GM18505 (cell line): ENCODE measurements at regions not wholly inside any gene's neighbourhood (a gene's known extent, or its start where the extent isn't known, plus 50 kb on each side); places are given as distances from the start of the nearest gene placed in this dataset.

Source experiments
- ATAC-seq: cut with Tn5 transposase; IDR thresholded peaks from one replicate; pipeline ENCODE4 v1.9.1; 2021; ENCODE audit not compliant: unreplicated experiment
- POLR2A ChIP-seq: IDR thresholded peaks from 4 replicates; pipeline ENCODE4 v1.6.1; 2011; ENCODE audit warnings: borderline replicate concordance; ENCODE audit not compliant: insufficient read depth, insufficient read length; ENCODE audit errors: extremely low read depth

GRCh38 chr14:29462772-29463171 lies 464.9 kb downstream of the PRKD1 start:
- ATAC-seq: no peak
- TF ChIP-seq POLR2A: no peak

- TF ChIP-seq POLR2A: no peak
- no peak for ATAC-seq
Observed at GRCh38 chr14:29463727-29464395, 463.8 kb downstream of the PRKD1 start.

- ATAC-seq: no peak
- no peak for TF ChIP-seq POLR2A
Observed at GRCh38 chr14:29465095-29465494, 462.6 kb downstream of the PRKD1 start.

- no peak for ATAC-seq
- no peak for TF ChIP-seq POLR2A
Observed at GRCh38 chr14:29475641-29476040, 452.0 kb downstream of the PRKD1 start.

GRCh38 chr14:29486132-29486531 lies 441.5 kb downstream of the PRKD1 start:
- ATAC-seq: no peak
- no peak for TF ChIP-seq POLR2A

- no peak for ATAC-seq
Observed at GRCh38 chr14:29489911-29490425, 437.7 kb downstream of the PRKD1 start.

GRCh38 chr14:29493849-29494248 lies 433.8 kb downstream of the PRKD1 start:
- no peak for ATAC-seq
- TF ChIP-seq POLR2A: no peak

More at GRCh38 chr14:29489911-29490425, 437.7 kb downstream of the PRKD1 start:
- no peak for TF ChIP-seq POLR2A

GRCh38 chr14:29494312-29494711 lies 433.3 kb downstream of the PRKD1 start:
- TF ChIP-seq POLR2A: no peak
- ATAC-seq: no peak

GRCh38 chr14:29503903-29504302 lies 423.7 kb downstream of the PRKD1 start:
- no peak for TF ChIP-seq POLR2A

GRCh38 chr14:29518335-29518734 lies 409.3 kb downstream of the PRKD1 start:
- no peak for ATAC-seq
- TF ChIP-seq POLR2A: no peak

More at GRCh38 chr14:29503903-29504302, 423.7 kb downstream of the PRKD1 start:
- no peak for ATAC-seq

- ATAC-seq: no peak
- TF ChIP-seq POLR2A: no peak
Observed at GRCh38 chr14:29521526-29522137, 406.0 kb downstream of the PRKD1 start.
